ENCODE measurements at regions not wholly inside any gene's neighbourhood (a gene's known extent, or its start where the extent isn't known, plus 50 kb on each side); places are given as distances from the start of the nearest gene placed in this dataset.

DNA sequence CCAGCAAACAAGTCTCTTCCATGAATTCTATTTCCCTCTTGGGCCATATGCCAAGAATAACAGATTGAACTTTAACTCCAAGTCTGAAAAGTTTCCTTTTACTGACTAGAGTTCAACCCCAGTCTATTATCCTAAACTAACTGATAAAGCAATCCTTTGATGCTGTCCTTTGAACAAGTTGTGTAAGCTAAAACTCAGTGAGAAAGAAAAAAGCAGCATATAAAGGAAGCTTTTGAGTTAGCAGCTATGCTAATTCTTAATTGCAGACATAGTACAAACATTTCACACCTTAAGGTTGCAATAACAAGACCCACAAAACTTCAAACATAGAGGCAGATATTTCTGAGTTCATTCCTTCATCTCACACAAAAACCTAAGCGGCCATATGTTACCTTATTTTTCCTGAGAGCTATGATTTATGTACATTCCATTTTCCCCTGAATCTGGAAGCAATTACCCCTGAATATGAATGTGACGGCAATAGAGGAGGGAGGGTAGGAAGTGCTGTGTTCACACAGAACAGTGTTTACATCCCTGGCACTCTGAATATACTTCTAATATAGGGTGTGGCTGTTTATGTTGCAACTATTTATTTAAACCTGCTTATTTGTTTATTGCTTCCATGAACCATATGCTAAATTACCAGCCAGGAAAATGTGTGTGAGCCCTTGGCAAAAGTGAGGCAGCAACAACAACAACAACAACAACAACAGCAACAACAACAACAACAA is 180.6 kb downstream of the IRS1 start:
- Mint-ChIP-seq H3K4me1 (ENCODE audit: unreplicated experiment) (no peaks in the 10 kb centered on the region), H3K4me3 (ENCODE audit: unreplicated experiment) (no peak overlapping the region), H3K27ac (ENCODE audit: unreplicated experiment) (no peak overlapping the region), H3K27me3 (ENCODE audit: unreplicated experiment) (peaks cover 5% of the 10 kb centered on the region), H3K36me3 (ENCODE audit: low read depth, unreplicated experiment) (no peaks in the 10 kb centered on the region), H3K9me3 (ENCODE audit: unreplicated experiment) (no peaks in the 10 kb centered on the region)
- DNase-seq (ENCODE audit: low spot score): no peak
- TF ChIP-seq, protein P1, sequence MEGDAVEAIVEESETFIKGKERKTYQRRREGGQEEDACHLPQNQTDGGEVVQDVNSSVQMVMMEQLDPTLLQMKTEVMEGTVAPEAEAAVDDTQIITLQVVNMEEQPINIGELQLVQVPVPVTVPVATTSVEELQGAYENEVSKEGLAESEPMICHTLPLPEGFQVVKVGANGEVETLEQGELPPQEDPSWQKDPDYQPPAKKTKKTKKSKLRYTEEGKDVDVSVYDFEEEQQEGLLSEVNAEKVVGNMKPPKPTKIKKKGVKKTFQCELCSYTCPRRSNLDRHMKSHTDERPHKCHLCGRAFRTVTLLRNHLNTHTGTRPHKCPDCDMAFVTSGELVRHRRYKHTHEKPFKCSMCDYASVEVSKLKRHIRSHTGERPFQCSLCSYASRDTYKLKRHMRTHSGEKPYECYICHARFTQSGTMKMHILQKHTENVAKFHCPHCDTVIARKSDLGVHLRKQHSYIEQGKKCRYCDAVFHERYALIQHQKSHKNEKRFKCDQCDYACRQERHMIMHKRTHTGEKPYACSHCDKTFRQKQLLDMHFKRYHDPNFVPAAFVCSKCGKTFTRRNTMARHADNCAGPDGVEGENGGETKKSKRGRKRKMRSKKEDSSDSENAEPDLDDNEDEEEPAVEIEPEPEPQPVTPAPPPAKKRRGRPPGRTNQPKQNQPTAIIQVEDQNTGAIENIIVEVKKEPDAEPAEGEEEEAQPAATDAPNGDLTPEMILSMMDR (IDR thresholded peaks at IDR 0.05; ENCODE audit: unreplicated experiment): no peak

DNA sequence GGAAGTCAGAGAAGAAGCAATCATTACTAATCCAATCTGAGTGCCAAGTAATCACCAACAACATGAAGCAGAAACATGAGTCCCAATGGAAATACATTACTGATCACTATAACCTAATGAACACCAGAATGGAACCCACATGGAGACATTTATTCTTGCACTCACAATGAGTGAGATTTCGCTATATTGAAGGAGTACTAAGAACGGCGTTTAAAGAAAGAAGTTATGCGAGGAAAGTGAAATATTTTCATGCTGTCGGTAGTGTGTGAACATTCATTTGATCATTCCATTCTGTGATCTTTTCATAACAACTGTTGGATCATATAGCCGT is 181.1 kb downstream of the IRS1 start:
- Mint-ChIP-seq H3K36me3 (ENCODE audit: low read depth, unreplicated experiment) (no peaks in the 10 kb centered on the region), H3K4me3 (ENCODE audit: unreplicated experiment) (no peak overlapping the region), H3K27me3 (ENCODE audit: unreplicated experiment) (peaks cover 5% of the 10 kb centered on the region), H3K4me1 (ENCODE audit: unreplicated experiment) (no peaks in the 10 kb centered on the region), H3K27ac (ENCODE audit: unreplicated experiment) (no peak overlapping the region), H3K9me3 (ENCODE audit: unreplicated experiment) (no peaks in the 10 kb centered on the region)
- TF ChIP-seq, protein P1 (IDR thresholded peaks at IDR 0.05; ENCODE audit: unreplicated experiment): no peak
- no peak for DNase-seq (ENCODE audit: low spot score)

DNA sequence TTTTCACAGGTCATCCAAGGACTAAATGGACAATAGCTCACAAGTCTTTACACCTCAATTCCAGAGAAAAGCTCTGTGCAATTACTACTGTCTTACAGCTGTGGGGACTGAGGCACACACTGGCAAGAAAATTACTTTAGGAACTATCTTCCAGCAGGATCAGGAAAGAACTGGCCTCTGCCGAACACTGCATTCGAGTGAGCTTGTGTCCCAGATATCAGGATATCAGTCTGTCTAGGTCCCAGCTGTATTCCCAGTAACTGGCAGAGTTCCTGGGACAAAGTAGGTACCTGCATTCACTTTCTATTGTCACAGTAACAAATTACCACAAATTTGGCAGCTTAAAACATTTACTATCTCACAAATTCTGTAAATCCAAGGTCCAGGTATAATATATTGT is 183.7 kb downstream of the IRS1 start:
- no peak for DNase-seq (ENCODE audit: low spot score)
- Mint-ChIP-seq H3K36me3 (ENCODE audit: low read depth, unreplicated experiment) (no peaks in the 10 kb centered on the region), H3K9me3 (ENCODE audit: unreplicated experiment) (no peaks in the 10 kb centered on the region), H3K4me1 (ENCODE audit: unreplicated experiment) (no peaks in the 10 kb centered on the region), H3K4me3 (ENCODE audit: unreplicated experiment) (no peak overlapping the region), H3K27ac (ENCODE audit: unreplicated experiment) (no peak overlapping the region), H3K27me3 (ENCODE audit: unreplicated experiment) (peaks cover 5% of the 10 kb centered on the region)
- TF ChIP-seq, protein P1 (IDR thresholded peaks at IDR 0.05; ENCODE audit: unreplicated experiment): no peak

DNA sequence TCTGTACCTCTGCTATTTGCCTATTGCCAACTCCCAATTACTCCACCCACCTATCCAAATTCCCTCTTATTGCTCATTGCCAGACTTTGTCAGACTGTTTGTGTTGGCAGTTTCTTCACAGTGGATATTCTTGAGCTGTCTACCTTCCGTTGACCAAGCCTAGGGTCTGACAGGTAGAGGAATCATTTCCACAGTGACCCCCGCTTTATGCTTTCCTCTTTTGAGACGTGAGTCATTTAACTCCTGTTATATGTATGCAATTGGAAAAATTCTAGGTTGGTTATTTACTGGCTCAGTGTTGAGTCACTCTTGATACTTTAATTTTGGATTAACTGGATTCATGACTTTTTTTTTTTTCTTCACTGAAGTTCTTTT is 187.7 kb downstream of the IRS1 start:
- no peaks in the 10 kb centered on the region for H3K4me1 Mint-ChIP-seq (ENCODE audit: unreplicated experiment)
- H3K4me3 Mint-ChIP-seq (ENCODE audit: unreplicated experiment): no peak overlapping the region
- no peaks in the 10 kb centered on the region for H3K36me3 Mint-ChIP-seq (ENCODE audit: low read depth, unreplicated experiment)
- no peak for DNase-seq (ENCODE audit: low spot score)
- no peaks in the 10 kb centered on the region for H3K9me3 Mint-ChIP-seq (ENCODE audit: unreplicated experiment)
- TF ChIP-seq, protein P1 (IDR thresholded peaks at IDR 0.05; ENCODE audit: unreplicated experiment): no peak
- H3K27ac Mint-ChIP-seq (ENCODE audit: unreplicated experiment): no peak overlapping the region
- peaks cover 4% of the 10 kb centered on the region for H3K27me3 Mint-ChIP-seq (ENCODE audit: unreplicated experiment)

DNA sequence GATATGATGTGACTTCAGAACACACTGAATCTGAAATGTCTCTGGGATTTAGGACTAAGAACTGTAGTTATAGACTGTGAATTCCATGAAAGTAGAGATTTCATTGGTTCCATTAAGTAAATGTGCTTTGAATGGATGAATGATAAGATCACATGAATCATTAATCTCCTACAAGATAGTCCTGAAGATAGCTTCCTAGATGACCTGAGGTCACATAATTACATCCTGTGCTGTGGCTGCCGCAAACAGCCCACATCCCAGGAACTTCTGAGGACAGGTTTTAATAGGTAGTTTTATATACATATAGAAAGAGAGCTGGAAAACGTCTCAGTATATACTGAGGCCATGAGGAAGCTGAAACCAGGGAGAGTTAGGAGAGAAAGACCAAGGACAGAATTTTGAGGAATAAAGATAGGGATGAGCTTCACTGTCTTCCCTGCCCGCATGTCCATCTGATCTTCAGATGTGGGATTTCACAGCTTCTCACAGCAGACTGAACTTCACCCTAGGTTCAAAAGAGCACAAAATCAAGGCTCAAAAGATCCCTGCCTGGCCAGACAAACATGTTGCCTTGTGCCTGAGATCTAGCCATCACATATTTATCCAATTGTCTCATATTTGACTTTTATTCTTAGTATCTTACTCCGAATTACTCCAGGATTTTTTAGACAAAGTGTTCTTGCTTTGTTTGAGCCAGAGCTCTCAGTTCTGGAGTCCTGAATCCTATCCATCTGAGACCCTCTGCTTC is 188.2 kb downstream of the IRS1 start:
- H3K9me3 Mint-ChIP-seq (ENCODE audit: unreplicated experiment): no peaks in the 10 kb centered on the region

More for the DNA sequence above, 188.2 kb downstream of the IRS1 start:
- Mint-ChIP-seq H3K4me1 (ENCODE audit: unreplicated experiment) (no peaks in the 10 kb centered on the region), H3K4me3 (ENCODE audit: unreplicated experiment) (no peak overlapping the region), H3K27ac (ENCODE audit: unreplicated experiment) (no peak overlapping the region), H3K27me3 (ENCODE audit: unreplicated experiment) (peaks cover 3% of the 10 kb centered on the region), H3K36me3 (ENCODE audit: low read depth, unreplicated experiment) (no peaks in the 10 kb centered on the region)
- no peak for DNase-seq (ENCODE audit: low spot score)
- TF ChIP-seq, protein P1 (IDR thresholded peaks at IDR 0.05; ENCODE audit: unreplicated experiment): no peak

Measured in endothelial cell (in vitro differentiated cells).